HG02840 (cell line): ENCODE measurements at regions not wholly inside any gene's neighbourhood (a gene's known extent, or its start where the extent isn't known, plus 50 kb on each side); places are given as distances from the start of the nearest gene placed in this dataset.

Experiments
- ATAC-seq: cut with Tn5 transposase; IDR thresholded peaks from one replicate; pipeline ENCODE4 v1.9.1; 2021; ENCODE audit warnings: mild to moderate bottlenecking, moderate library complexity, moderate number of reproducible peaks; ENCODE audit not compliant: unreplicated experiment, low FRiP score

GRCh38 chr4:178664621-178665020 is 1222.4 kb upstream of the AGA start:
- no peak for ATAC-seq

- ATAC-seq = no peak
Measured at GRCh38 chr4:178665916-178666315, 1223.7 kb upstream of the AGA start.

GRCh38 chr4:178671766-178672165 is 1229.5 kb upstream of the AGA start:
- ATAC-seq = no peak

- ATAC-seq = no peak
Measured at GRCh38 chr4:178672512-178672911, 1230.3 kb upstream of the AGA start.

GRCh38 chr4:178681871-178682270 is 1239.6 kb upstream of the AGA start:
- no peak for ATAC-seq

GRCh38 chr4:178689926-178690325 is 1247.7 kb upstream of the AGA start:
- ATAC-seq = no peak

- no peak for ATAC-seq
Measured at GRCh38 chr4:178693816-178694215, 1251.6 kb upstream of the AGA start.

- no peak for ATAC-seq
Measured at GRCh38 chr4:178696515-178696914, 1254.3 kb upstream of the AGA start.

GRCh38 chr4:178712486-178712885 is 1270.2 kb upstream of the AGA start:
- ATAC-seq = no peak

GRCh38 chr4:178738026-178738425 is 1295.8 kb upstream of the AGA start:
- no peak for ATAC-seq

- ATAC-seq = no peak
Measured at GRCh38 chr4:178745203-178745602, 1303.0 kb upstream of the AGA start.

- ATAC-seq = no peak
Measured at GRCh38 chr4:178752954-178753525, 1310.8 kb upstream of the AGA start.

GRCh38 chr4:178778496-178778895 is 1336.3 kb upstream of the AGA start:
- no peak for ATAC-seq

GRCh38 chr4:178781779-178782178 is 1339.5 kb upstream of the AGA start:
- ATAC-seq = no peak

GRCh38 chr4:178784491-178784890 is 1342.3 kb upstream of the AGA start:
- ATAC-seq = no peak

- ATAC-seq = no peak
Measured at GRCh38 chr4:178789279-178789678, 1347.0 kb upstream of the AGA start.

- ATAC-seq = no peak
Measured at GRCh38 chr4:178799204-178799603, 1357.0 kb upstream of the AGA start.

- ATAC-seq = no peak
Measured at GRCh38 chr4:178808106-178808505, 1365.9 kb upstream of the AGA start.

- no peak for ATAC-seq
Measured at GRCh38 chr4:178809921-178810320, 1367.7 kb upstream of the AGA start.

- ATAC-seq = no peak
Measured at GRCh38 chr4:178811356-178811755, 1369.1 kb upstream of the AGA start.

- ATAC-seq = no peak
Measured at GRCh38 chr4:178812866-178813265, 1370.6 kb upstream of the AGA start.

GRCh38 chr4:178814908-178815307 is 1372.7 kb upstream of the AGA start:
- ATAC-seq = no peak

GRCh38 chr4:178823673-178824295 is 1381.5 kb upstream of the AGA start:
- ATAC-seq = no peak
